OCI-LY3 (cell line): ENCODE measurements at regions not wholly inside any gene's neighbourhood (a gene's known extent, or its start where the extent isn't known, plus 50 kb on each side); places are given as distances from the start of the nearest gene placed in this dataset.

Source experiments
- H2AFZ ChIP-seq: fragments of 200-600, 300-600 bp; shearing (Covaris generic); 2 replicates; pipeline ENCODE4 v1.6.0; 2014; ENCODE audit warnings: antibody characterized with exemption, low read depth, low read length
- H3K27ac ChIP-seq: fragments of 200-600, 300-600 bp; sonication (generic); 2 replicates; pipeline ENCODE4 v1.5.1; 2014; ENCODE audit warnings: mild to moderate bottlenecking, low read length, moderate library complexity, mixed read lengths
- H3K27me3 ChIP-seq: fragments of 200-600, 300-600 bp; sonication (generic); 2 replicates; pipeline ENCODE4 v1.6.1; 2014; ENCODE audit warnings: low read depth, low read length, mixed read lengths
- H3K36me3 ChIP-seq: fragments of 200-600, 300-600 bp; sonication (generic); replicated peaks from 2 replicates; pipeline ENCODE3; 2014; ENCODE audit warnings: low read depth, low read length, mixed read lengths
- H3K4me1 ChIP-seq: fragments of 300-600, 200-600 bp; sonication (generic); 2 replicates; pipeline ENCODE4 v1.6.1; 2014; ENCODE audit warnings: low read length, mixed read lengths
- H3K4me2 ChIP-seq: fragments of 200-600, 300-600 bp; sonication (generic); 2 replicates; pipeline ENCODE4 v1.6.1; 2014; ENCODE audit warnings: low read length, mixed read lengths
- H3K4me3 ChIP-seq: fragments of 300-600, 200-600 bp; sonication (generic); 2 replicates; pipeline ENCODE4 v1.5.1; 2014; ENCODE audit warnings: antibody characterized with exemption, mild to moderate bottlenecking, low read length, moderate library complexity
- H3K79me2 ChIP-seq: fragments of 300-600, 200-600 bp; shearing (Covaris generic); 2 replicates; pipeline ENCODE4 v1.6.1; 2014; ENCODE audit warnings: mild to moderate bottlenecking, low read length, mixed read lengths
- H3K9ac ChIP-seq: fragments of 300-600, 200-600 bp; shearing (Covaris generic); 2 replicates; pipeline ENCODE4 v1.6.0; 2014; ENCODE audit warnings: mild to moderate bottlenecking, low read length, moderate library complexity
- H3K9me3 ChIP-seq: fragments of 200-600, 300-600 bp; shearing (Covaris generic); 2 replicates; pipeline ENCODE4 v1.6.1; 2014; ENCODE audit warnings: low read length, mixed read lengths; ENCODE audit not compliant: insufficient read depth
- H4K20me1 ChIP-seq: fragments of 200-600, 300-600 bp; sonication (generic); 2 replicates; pipeline ENCODE4 v1.6.1; 2016; ENCODE audit warnings: low read length, mixed read lengths; ENCODE audit not compliant: insufficient read depth
- CTCF ChIP-seq: fragments of 200-600, 300-600 bp; sonication (generic); IDR thresholded peaks from 2 replicates; pipeline ENCODE4 v1.5.1; 2014; ENCODE audit warnings: antibody characterized with exemption, low read length, low read depth
- EZH2phosphoT487 ChIP-seq: fragments of 200-600 bp; shearing (Covaris generic); IDR thresholded peaks from 2 replicates; pipeline ENCODE4 v1.6.1; 2018; ENCODE audit warnings: antibody characterized with exemption, mixed run types, low read depth

GRCh38 chr3:59540696-59541095, 490.9 kb upstream of the CFAP20DC start:
- peaks cover 25% of the 10 kb centered on the region for H3K4me1 ChIP-seq
- H3K9me3 ChIP-seq: no peaks in the 10 kb centered on the region
- peak overlapping the region; percentile 17; the same call in 1 of the 2 replicates for H2AFZ ChIP-seq
- TF ChIP-seq EZH2phosphoT487 (no peak), CTCF (no peak)
- no peaks in the 10 kb centered on the region for H3K36me3 ChIP-seq
- H4K20me1 ChIP-seq: no peaks in the 10 kb centered on the region
- no peaks in the 10 kb centered on the region for H3K79me2 ChIP-seq
- peak overlapping the region; percentile 18; the same call in 1 of the 2 replicates for H3K9ac ChIP-seq
- H3K27ac ChIP-seq: peak overlapping the region; percentile 29; the same call in 1 of the 2 replicates
- H3K27me3 ChIP-seq: no peaks in the 10 kb centered on the region
- H3K4me3 ChIP-seq: peak overlapping the region; percentile 39
- H3K4me2 ChIP-seq: peak overlapping the region; percentile 59

- no peaks in the 10 kb centered on the region for H3K9me3 ChIP-seq
- peak overlapping the region; percentile 29; the same call in 1 of the 2 replicates for H3K27ac ChIP-seq
- no peaks in the 10 kb centered on the region for H4K20me1 ChIP-seq
These were observed 490.4 kb upstream of the CFAP20DC start for GRCh38 chr3:59540241-59540640.

DNA sequence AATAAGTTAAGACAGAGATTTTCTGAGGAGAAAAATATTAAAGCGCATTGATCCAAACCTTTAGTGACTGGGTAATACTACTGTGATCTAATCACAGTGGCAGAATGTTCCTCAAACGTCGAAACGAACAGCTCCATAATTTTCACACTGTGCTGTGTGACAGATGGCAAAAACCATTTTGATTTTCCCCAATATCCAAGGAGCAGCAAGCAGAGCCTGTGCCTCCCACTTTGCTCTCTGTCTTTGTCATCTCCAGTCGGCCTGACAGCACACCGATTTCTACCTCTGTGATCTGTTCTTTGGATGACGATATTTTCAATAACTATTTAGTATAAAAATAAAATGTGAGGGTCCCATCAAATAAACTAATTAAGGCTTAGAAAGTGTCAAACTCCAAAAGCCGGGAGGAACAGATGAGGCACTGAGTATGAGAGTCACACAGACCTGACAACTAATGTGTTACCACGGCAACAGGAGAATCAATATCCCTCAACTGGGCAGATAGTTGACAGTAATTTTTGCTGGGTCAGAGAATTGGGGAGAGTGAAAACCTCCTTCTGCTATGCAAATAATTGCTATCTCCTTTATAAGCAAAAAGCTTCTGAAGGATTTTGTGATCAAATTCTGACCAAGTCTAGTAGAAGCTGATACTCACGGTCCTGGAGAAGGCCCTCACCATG, 489.1 kb upstream of the CFAP20DC start:
- H3K4me2 ChIP-seq: no peak overlapping the region; the same call in 1 of the 2 replicates
- no peak overlapping the region for H3K9ac ChIP-seq
- no peak for TF ChIP-seq EZH2phosphoT487
- no peak for TF ChIP-seq CTCF
- H4K20me1 ChIP-seq: no peaks in the 10 kb centered on the region
- no peak overlapping the region for H3K27ac ChIP-seq
- H3K79me2 ChIP-seq: no peaks in the 10 kb centered on the region
- no peak overlapping the region for H3K4me3 ChIP-seq
- no peaks in the 10 kb centered on the region for H3K27me3 ChIP-seq
- H2AFZ ChIP-seq: no peak overlapping the region
- peaks cover 25% of the 10 kb centered on the region for H3K4me1 ChIP-seq
- H3K9me3 ChIP-seq: no peaks in the 10 kb centered on the region
- no peaks in the 10 kb centered on the region for H3K36me3 ChIP-seq

More at GRCh38 chr3:59540241-59540640, 490.4 kb upstream of the CFAP20DC start:
- Histone ChIP-seq H3K4me1 (peaks cover 25% of the 10 kb centered on the region), H3K27me3 (no peaks in the 10 kb centered on the region), H2AFZ (peak overlapping the region; percentile 17; the same call in 1 of the 2 replicates), H3K4me3 (peak overlapping the region; percentile 39), H3K79me2 (no peaks in the 10 kb centered on the region), H3K4me2 (peak overlapping the region; percentile 59), H3K36me3 (no peaks in the 10 kb centered on the region), H3K9ac (peak overlapping the region; percentile 18; the same call in 1 of the 2 replicates)
- TF ChIP-seq EZH2phosphoT487: no peak
- TF ChIP-seq CTCF: no peak

GRCh38 chr3:59535791-59536221, 486.0 kb upstream of the CFAP20DC start:
- no peak overlapping the region for H2AFZ ChIP-seq
- no peak for TF ChIP-seq CTCF
- no peak for TF ChIP-seq EZH2phosphoT487
- H3K9ac ChIP-seq: no peak overlapping the region
- H3K27me3 ChIP-seq: no peaks in the 10 kb centered on the region
- H3K4me3 ChIP-seq: no peak overlapping the region
- no peaks in the 10 kb centered on the region for H4K20me1 ChIP-seq
- H3K4me1 ChIP-seq: peaks cover 19% of the 10 kb centered on the region
- no peaks in the 10 kb centered on the region for H3K9me3 ChIP-seq
- no peaks in the 10 kb centered on the region for H3K79me2 ChIP-seq
- no peak overlapping the region for H3K4me2 ChIP-seq
- no peaks in the 10 kb centered on the region for H3K36me3 ChIP-seq
- no peak overlapping the region for H3K27ac ChIP-seq
